PC-3 (cell line): ENCODE measurements at regions not wholly inside any gene's neighbourhood (a gene's known extent, or its start where the extent isn't known, plus 50 kb on each side); places are given as distances from the start of the nearest gene placed in this dataset.

Experiments
- CTCF ChIP-seq: fragments of 300-600 bp; sonication (generic); conservative IDR thresholded peaks from 2 replicates; pipeline ENCODE4 v1.5.1; 2017; ENCODE audit warnings: antibody characterized with exemption, low read depth, mild to moderate bottlenecking, low read length
- EZH2 ChIP-seq: fragments of 300-600 bp; sonication (generic); IDR thresholded peaks from one replicate; pipeline ENCODE4 v1.6.1; 2017; ENCODE audit warnings: antibody characterized with exemption, mild to moderate bottlenecking, low read length; ENCODE audit not compliant: unreplicated experiment

DNA sequence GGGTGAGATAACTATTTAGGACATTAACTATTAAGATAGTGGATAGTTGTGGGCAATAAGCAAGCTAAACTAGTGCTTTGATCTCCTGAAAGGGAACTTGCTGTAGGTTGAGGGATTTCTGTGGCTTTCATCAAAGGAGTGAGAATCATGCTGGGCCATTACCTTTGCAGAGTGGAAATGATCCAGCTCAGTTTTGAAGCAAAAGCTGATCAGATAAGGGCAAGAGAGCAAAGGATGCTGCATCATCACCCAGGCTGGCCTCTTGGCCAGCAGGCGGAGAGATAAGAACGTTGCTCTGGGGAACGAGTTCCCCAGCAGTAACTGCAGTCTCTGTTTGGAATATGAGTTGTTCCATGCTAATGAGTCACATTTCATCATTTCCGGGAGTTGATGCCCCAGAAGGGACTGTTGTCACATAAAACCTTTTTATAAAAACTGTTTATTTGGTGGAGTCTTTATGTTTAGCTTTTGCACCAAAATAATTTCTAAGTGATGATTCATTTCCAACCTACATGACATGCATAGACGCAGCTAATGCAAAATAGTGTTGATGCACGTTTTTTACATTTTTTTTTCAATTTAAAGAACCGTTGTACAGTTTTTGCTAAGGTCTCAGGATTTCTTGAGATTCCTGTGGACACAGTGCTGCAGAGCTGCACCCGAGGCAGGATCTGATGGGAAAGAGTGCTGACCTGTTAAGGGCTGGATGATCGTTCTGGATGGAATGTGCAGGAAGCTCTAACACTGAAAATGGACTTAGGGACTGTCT lies 99.3 kb downstream of the ACTBL2 start:
- no peak for TF ChIP-seq EZH2
- peak; percentile 47 for TF ChIP-seq CTCF
